PC-9 (cell line): ENCODE measurements at regions not wholly inside any gene's neighbourhood (a gene's known extent, or its start where the extent isn't known, plus 50 kb on each side); places are given as distances from the start of the nearest gene placed in this dataset.

ENCODE experiments used
- BruUV-seq: library from RNA; stranded (reverse); fragments of 400-500 nt; replicated peaks from 2 replicates; lab custom pipeline; 2021; lab: Mats Ljungman, UMichigan
- CTCF ChIA-PET: fragments of 300-600 bp; sonication (Branson Sonifier 250); formaldehyde crosslinking; loops from one replicate; lab custom pipeline; 2022; ENCODE audit warnings: antibody characterized with exemption; lab: Charles Lee
- POLR2A ChIA-PET: fragments of 300-600 bp; sonication (Branson Sonifier 250); formaldehyde crosslinking; loops from one replicate; lab custom pipeline; 2022; ENCODE audit warnings: antibody characterized with exemption; ENCODE audit not compliant: unreplicated experiment; lab: Charles Lee
- DNase-seq, 2 experiments: peaks; one replicate each; pipeline versions ENCODE4 v3.0.0 to v3.0.0-alpha.2; 2015 to 2022; ENCODE audit warnings: mixed read lengths in 1 of 2
- H2AFZ ChIP-seq: fragments of 200-600 bp; sonication (generic); 2 replicates; pipeline ENCODE4 v1.8.1; 2017; ENCODE audit warnings: antibody characterized with exemption
- H3F3A ChIP-seq: fragments of 200-600 bp; sonication (generic); 2 replicates; pipeline ENCODE4 v1.8.1; 2017; ENCODE audit warnings: antibody characterized with exemption, mild to moderate bottlenecking, low read depth; ENCODE audit not compliant: insufficient read depth
- H3K27ac ChIP-seq: fragments of 200-600 bp; sonication (generic); 2 replicates; pipeline ENCODE4 v1.6.1; 2016; ENCODE audit warnings: mixed run types
- H3K27me3 ChIP-seq: fragments of 200-600 bp; sonication (generic); 2 replicates; pipeline ENCODE4 v1.6.1; 2016; ENCODE audit warnings: low read depth, mixed run types; ENCODE audit not compliant: insufficient read depth
- H3K36me3 ChIP-seq: fragments of 200-600 bp; sonication (generic); 2 replicates; pipeline ENCODE4 v1.6.1; 2016; ENCODE audit warnings: low read depth, mixed run types
- H3K4me1 ChIP-seq: fragments of 200-600 bp; sonication (generic); replicated peaks from 2 replicates; pipeline ENCODE4 v1.6.1; 2016; ENCODE audit warnings: mixed run types; ENCODE audit not compliant: insufficient read depth
- H3K4me2 ChIP-seq: fragments of 200-600 bp; sonication (generic); 2 replicates; pipeline ENCODE4 v1.6.1; 2017; ENCODE audit warnings: mixed run types
- H3K4me3 ChIP-seq: fragments of 200-600 bp; sonication (generic); 2 replicates; pipeline ENCODE4 v1.6.1; 2016; ENCODE audit warnings: mixed run types
- H3K79me2 ChIP-seq: fragments of 200-600 bp; sonication (generic); 2 replicates; pipeline ENCODE4 v1.6.1; 2017; ENCODE audit warnings: low read depth, mixed run types
- H3K9me2 ChIP-seq: fragments of 200-600 bp; sonication (generic); 2 replicates; pipeline ENCODE4 v1.8.1; 2017; ENCODE audit warnings: mild to moderate bottlenecking; ENCODE audit not compliant: insufficient read depth
- H3K9me3 ChIP-seq: fragments of 200-600 bp; sonication (generic); 2 replicates; pipeline ENCODE4 v1.8.1; 2016; ENCODE audit warnings: low read depth; ENCODE audit not compliant: insufficient read depth
- H4K20me1 ChIP-seq: fragments of 200-600 bp; sonication (generic); 2 replicates; pipeline ENCODE4 v1.8.1; 2017; ENCODE audit not compliant: insufficient read depth
- CTCF ChIP-seq: fragments of 200-600 bp; sonication (generic); conservative IDR thresholded peaks from 2 replicates; pipeline ENCODE4 v1.6.1; 2017; ENCODE audit warnings: mixed run types, antibody characterized with exemption, mild to moderate bottlenecking, moderate library complexity
- EZH2 ChIP-seq: fragments of 200-600 bp; sonication (generic); IDR thresholded peaks from 2 replicates; pipeline ENCODE4 v1.8.0; 2017; ENCODE audit warnings: antibody characterized with exemption, low read depth
- intact Hi-C: fragments of 100-400 bp; cut with micrococcal nuclease; formaldehyde crosslinking; loops from one replicate; pipeline ENCODE4 v1.10.0; 2022; ENCODE audit not compliant: unreplicated experiment

- Histone ChIP-seq H3K4me3 (no peak overlapping the region), H3K4me1 (no peaks in the 10 kb centered on the region), H3F3A (no peaks in the 10 kb centered on the region), H2AFZ (no peak overlapping the region), H3K9me3 (peaks cover 14% of the 10 kb centered on the region), H3K27me3 (no peaks in the 10 kb centered on the region), H3K79me2 (no peaks in the 10 kb centered on the region), H4K20me1 (no peaks in the 10 kb centered on the region), H3K4me2 (no peak overlapping the region), H3K36me3 (no peaks in the 10 kb centered on the region), H3K27ac (no peak overlapping the region), H3K9me2 (0 out of 2 replicates have a peak, but pooled peaks cover 3% of the 10 kb centered on the region)
- intact Hi-C loops, result no loop called here
- ChIA-PET POLR2A (no interaction called here), CTCF (no interaction called here)
- no peak for DNase-seq
- no TSS peak for BruUV-seq
- TF ChIP-seq EZH2, result no peak
- no peak for TF ChIP-seq CTCF
Measured at GRCh38 chr1:80385650-80386049, 1379.1 kb upstream of the ADGRL4 start.

GRCh38 chr1:80384959-80385358, 1378.4 kb upstream of the ADGRL4 start:
- BruUV-seq, result no TSS peak
- no peak overlapping the region for H3K4me3 ChIP-seq
- CTCF ChIA-PET, result no interaction called here
- DNase-seq, result no peak
- H3K4me1 ChIP-seq, result no peaks in the 10 kb centered on the region
- 0 out of 2 replicates have a peak, but pooled peaks cover 3% of the 10 kb centered on the region for H3K9me2 ChIP-seq
- no peak overlapping the region for H2AFZ ChIP-seq
- no peak overlapping the region for H3K4me2 ChIP-seq
- H3K79me2 ChIP-seq, result no peaks in the 10 kb centered on the region
- POLR2A ChIA-PET, result no interaction called here
- H3K36me3 ChIP-seq, result no peaks in the 10 kb centered on the region
- intact Hi-C loops, result no loop called here
- peaks cover 10% of the 10 kb centered on the region for H3K9me3 ChIP-seq
- no peaks in the 10 kb centered on the region for H4K20me1 ChIP-seq
- H3F3A ChIP-seq, result no peaks in the 10 kb centered on the region
- H3K27ac ChIP-seq, result no peak overlapping the region
- TF ChIP-seq CTCF (no peak), EZH2 (no peak)
- H3K27me3 ChIP-seq, result no peaks in the 10 kb centered on the region

GRCh38 chr1:80384083-80384830, 1377.7 kb upstream of the ADGRL4 start:
- no peak for DNase-seq
- CTCF ChIA-PET, result no interaction called here
- no TSS peak for BruUV-seq

More at GRCh38 chr1:80384083-80384830, 1377.7 kb upstream of the ADGRL4 start:
- Histone ChIP-seq H3K9me3 (peaks cover 3% of the 10 kb centered on the region), H3K79me2 (no peaks in the 10 kb centered on the region), H3K9me2 (0 out of 2 replicates have a peak, but pooled peaks cover 3% of the 10 kb centered on the region), H3K4me3 (no peak overlapping the region), H3K27ac (no peak overlapping the region), H4K20me1 (no peaks in the 10 kb centered on the region), H3K27me3 (no peaks in the 10 kb centered on the region), H3F3A (no peaks in the 10 kb centered on the region), H2AFZ (no peak overlapping the region), H3K36me3 (no peaks in the 10 kb centered on the region), H3K4me1 (no peaks in the 10 kb centered on the region), H3K4me2 (no peak overlapping the region)
- POLR2A ChIA-PET, result no interaction called here
- intact Hi-C loops, result no loop called here
- no peak for TF ChIP-seq CTCF
- TF ChIP-seq EZH2, result no peak
